H1 (cell line): ENCODE measurements at regions not wholly inside any gene's neighbourhood (a gene's known extent, or its start where the extent isn't known, plus 50 kb on each side); places are given as distances from the start of the nearest gene placed in this dataset.

Source experiments
- ASH2L ChIP-seq: fragments of 200-600, 300-600 bp; sonication (generic); IDR thresholded peaks from one replicate; pipeline ENCODE4 v1.7.1; 2017; ENCODE audit warnings: low read length
- GABPA ChIP-seq: IDR thresholded peaks from 2 replicates; pipeline ENCODE4 v1.6.1; 2011; ENCODE audit warnings: mild to moderate bottlenecking, low read length, moderate library complexity, borderline replicate concordance; ENCODE audit not compliant: insufficient read depth
- GTF2F1 ChIP-seq: IDR thresholded peaks from 2 replicates; pipeline ENCODE4 v1.6.1; 2012; ENCODE audit warnings: low read depth, low read length, improper control_type of control experiment, borderline replicate concordance
- JUN ChIP-seq: IDR thresholded peaks from 2 replicates; pipeline ENCODE4 v1.6.1; 2011; ENCODE audit warnings: low read depth, mild to moderate bottlenecking, improper control_type of control experiment, low read length
- SIRT6 ChIP-seq: IDR thresholded peaks from one replicate; pipeline ENCODE4 v1.7.1; 2012; ENCODE audit warnings: low read length, inconsistent platforms
- TAF7 ChIP-seq: optimal IDR thresholded peaks from 2 replicates; pipeline ENCODE3; 2011; ENCODE audit warnings: low read depth, mild to moderate bottlenecking, inconsistent platforms, low read length, moderate library complexity, borderline replicate concordance

- TF ChIP-seq GTF2F1 (no peak), GABPA (no peak), SIRT6 (no peak), ASH2L (no peak), JUN (no peak), TAF7 (no peak)
Observed at GRCh38 chr18:75116165-75116564, 92.8 kb downstream of the PTGR3 start (continued).
